Stimulated activated CD4-positive, alpha-beta T cell treated with anti-CD3 and anti-CD28 coated beads, Interleukin-4, amount 100 ng/mL, for 1 hour (primary cell): ENCODE measurements at regions not wholly inside any gene's neighbourhood (a gene's known extent, or its start where the extent isn't known, plus 50 kb on each side); places are given as distances from the start of the nearest gene placed in this dataset.

ENCODE experiments used
- DNase-seq: peaks from one replicate; pipeline ENCODE4 v3.0.0-alpha.2; 2020

DNA sequence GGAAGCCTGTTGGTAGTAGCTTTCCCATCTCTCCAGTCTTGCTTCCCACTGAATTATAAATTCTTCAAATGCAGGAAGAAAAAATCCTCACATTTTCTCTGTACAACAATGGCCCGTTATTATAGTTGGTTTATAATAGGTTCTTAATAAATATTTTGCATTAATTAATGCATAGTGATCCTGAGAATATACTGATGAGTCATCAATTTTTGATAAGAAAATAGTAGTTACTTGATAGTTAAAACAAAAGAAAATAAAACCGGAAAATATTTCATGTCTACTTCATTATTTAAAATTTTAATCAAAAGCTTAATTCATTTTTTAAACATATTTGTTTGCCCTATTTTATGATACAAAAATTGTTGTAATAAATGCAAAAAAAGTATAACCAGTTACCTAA, 762.6 kb downstream of the BRINP1 start:
- no peak for DNase-seq

DNA sequence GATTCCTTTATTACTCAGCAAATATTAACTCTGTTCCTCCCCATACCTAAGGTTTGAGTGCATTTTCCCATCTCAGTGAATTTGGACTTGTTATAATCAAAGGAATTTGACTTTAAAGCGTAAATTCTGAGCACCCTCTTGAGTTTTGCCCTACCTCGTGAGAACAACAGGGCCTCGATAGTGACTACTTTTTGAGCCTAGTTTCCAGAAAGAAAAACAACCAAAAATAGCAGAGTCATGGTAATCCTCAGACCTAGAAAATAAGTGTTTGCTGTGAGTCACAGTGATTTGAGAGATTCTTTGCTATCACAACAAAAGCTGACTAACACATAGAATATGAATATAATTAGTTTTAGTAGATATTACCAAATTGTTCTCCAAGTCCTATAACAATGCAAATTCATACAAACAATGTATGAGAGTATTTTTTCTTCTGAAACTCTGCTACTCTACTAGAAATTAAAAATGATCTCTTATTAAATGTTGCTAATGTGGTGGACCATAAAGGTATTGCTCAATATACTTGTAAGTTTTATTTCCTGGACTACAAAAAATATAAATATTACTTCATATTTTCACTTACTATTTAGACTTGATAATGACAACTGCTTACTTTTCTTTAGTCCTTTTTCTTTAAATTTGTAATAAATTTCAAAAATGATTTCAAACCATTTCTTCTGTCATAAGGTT, 759.7 kb downstream of the BRINP1 start:
- DNase-seq: no peak

DNA sequence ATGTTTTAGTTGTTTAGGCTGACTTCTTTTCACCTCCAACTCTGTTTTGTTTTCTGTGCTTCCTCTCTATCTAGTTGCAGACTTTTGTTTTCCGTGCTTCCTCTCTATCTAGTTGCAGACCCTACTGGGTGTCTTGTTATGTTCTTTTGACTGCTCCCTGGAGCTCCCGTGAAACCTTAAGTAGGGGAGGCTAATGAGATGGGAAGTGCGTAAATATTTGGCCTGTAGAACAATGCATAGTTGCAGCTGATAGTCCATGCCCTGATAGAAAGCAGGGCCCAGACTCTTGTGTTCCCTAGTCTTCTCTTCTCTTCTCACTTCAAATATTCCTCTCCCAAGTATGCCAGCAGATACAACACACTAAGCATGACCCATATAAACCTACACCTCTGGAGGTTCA, 757.0 kb downstream of the BRINP1 start:
- no peak for DNase-seq

DNA sequence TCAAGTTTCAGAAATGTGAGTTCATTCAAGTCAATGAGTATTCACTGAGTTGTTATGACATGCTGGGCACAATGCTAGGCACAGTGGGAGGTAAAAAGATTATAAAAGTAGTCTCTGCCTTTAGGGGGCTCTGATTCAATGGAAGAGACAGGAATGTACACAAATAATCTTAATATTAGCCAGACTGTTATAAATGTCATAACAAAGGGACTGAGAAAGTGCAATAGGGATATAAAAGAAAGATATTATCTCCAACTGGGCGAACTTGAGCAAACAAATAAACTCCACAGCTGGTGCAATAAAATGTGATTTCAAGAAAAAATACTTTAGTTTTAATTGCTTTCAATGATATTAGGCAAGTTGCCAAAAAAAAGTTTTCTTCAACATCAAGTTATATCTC, 755.2 kb downstream of the BRINP1 start:
- DNase-seq: no peak

DNA sequence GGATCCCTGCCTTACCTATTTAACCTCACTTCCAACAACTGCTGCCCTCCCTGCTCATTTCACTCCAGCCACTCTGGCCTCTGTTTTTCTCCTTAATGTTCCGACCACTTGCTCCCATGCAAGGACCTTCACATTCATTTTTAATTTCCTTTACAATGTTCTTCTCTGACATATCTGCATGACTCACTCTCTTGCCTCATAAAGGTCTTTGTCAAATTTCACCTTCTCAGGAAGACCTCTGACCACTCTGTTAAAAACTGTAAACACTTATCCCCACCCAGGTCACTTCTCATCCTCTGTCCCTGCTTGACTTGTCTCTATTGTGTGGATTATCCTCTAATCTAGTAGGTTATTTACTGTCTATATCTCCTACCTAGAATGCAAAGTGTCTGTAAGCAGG, 751.2 kb downstream of the BRINP1 start:
- DNase-seq: no peak

DNA sequence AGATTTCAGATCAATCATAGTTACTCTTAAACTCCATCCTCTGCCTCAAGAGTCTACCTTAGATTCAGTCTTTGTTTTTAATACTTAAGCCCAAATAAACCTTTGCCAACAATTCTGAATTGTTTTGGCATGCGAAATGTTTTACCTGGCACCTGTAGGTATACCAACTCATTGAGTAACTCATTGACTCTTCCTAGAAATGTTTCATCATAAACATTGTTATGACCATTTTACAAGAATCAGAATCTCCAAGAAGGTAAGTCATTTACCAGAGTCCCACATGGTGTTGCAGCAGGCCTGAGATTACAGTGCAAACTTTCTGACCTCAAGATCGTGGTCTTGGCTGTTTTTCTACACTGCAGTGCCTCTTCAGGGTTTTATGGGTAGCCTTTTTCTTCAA, 750.4 kb downstream of the BRINP1 start:
- DNase-seq: no peak

DNA sequence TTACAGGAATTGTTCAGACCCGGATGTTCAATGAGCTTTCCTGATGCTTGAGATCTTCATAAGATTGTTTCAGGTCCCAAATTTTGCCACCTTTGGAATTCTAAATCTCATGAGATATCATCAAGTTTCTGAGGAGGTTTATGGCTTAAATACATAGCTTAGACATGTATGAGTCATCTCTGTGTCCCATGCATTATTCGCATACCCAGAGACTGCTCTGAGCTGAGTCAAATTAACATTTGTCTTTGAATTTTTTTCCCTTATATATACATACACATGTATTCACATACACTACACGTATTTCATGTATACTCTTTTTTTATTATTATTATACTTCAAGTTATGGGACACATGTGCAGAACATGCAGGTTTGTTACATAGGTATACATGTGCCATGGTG, 744.6 kb downstream of the BRINP1 start:
- DNase-seq: no peak

DNA sequence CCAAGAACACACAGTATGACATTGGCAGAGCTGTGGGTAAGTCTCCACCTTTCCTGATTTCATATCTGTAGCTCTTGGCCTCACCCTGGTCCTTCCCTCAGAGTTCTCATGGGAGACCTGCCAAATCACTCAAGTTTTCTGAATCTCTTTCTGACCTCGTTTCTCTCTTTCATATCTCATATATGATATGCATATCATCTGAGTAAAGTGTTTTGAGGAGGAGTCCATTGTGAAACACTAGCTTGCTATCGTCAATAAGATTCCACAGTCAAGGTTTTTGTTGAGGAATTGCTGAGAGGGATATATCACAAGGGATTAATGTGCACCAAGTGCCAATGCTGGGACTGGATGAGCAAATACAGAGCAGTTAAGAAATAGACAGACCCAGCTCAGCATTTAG, 739.2 kb downstream of the BRINP1 start:
- DNase-seq: no peak

DNA sequence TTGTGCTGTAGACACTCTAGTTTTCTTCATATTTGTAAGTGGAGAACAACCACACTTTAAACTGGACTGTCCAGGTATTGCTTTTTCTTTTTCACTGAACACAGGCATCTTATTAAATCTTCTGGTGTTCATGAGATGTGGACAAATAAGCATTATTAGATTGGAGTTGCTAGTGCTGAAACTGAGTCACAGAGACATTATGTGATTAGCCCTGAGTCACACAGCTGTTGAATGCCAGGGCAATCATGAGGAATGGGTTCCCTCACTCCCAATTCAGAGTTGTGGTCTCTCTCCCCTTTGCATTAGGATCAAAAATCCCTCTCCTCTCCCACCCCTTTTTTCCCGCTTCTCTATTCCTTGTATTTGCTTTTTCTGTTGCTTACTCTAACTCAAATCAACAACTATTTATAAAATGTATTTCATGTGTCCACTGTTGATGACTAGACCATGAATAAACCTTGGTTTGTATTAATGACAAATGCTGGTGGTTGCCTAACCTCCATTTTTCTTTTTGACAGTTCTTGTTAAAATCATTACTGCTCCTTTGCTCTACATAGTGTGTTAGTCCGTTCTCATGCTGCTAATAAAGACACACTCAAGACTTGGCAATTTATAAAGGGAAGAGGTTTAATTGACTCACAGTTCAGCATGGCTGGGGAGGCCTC, 738.2 kb downstream of the BRINP1 start:
- no peak for DNase-seq

DNA sequence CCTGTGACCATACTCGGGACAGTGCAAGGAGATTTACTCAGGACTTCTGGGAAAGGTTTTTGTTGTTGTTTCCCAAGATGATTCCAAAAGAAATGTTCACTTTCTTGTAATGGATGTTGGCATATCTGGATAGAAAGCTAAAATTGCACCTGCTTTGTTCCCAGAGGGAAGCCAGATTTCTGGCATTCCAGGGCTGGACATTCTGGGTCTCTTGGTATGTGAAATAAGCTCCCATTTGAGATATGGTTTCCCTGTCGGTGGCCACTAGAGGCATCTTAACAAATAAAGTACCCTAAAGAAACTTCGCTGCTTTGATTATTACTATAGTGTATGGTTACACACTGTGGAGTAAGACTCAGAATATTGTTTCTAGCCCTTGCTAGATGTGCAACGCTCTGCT, 737.3 kb downstream of the BRINP1 start:
- no peak for DNase-seq

DNA sequence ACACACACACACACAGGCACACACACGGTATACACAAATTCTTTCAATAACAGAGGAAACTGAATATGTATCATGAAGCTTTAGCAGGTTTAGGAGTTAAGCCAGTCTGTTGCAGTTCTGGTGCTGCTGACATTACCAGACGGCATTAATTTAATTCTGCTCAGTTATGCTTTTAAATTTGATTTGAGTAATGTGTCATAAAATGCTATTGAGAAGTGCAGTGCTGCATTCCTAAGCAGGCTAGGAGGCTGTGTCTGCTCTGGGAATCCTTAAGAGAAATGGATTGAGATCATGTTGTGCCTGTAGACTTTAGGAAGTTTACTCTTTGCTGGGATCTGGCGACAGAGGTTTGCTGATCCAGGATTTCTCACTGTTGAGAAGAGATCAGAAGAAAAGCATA, 733.8 kb downstream of the BRINP1 start:
- no peak for DNase-seq

DNA sequence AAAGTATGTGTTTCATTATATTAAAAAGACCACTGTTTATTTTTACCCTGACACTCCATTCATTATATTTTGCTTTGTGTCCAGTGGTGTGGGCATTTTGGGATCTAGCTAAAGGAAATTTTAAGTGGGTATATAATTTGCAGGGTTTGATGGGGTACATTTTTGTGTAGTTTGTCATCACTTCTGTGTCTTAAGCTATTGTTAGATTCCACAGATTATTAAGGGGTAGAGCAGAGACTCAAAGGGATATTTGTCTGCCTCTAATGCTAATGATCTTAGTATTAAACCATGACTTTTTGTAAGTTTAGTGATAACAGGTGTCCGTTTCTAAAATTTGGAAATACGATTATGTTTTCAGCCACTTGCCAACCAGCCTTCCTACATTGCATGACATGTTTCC, 731.6 kb downstream of the BRINP1 start:
- no peak for DNase-seq

DNA sequence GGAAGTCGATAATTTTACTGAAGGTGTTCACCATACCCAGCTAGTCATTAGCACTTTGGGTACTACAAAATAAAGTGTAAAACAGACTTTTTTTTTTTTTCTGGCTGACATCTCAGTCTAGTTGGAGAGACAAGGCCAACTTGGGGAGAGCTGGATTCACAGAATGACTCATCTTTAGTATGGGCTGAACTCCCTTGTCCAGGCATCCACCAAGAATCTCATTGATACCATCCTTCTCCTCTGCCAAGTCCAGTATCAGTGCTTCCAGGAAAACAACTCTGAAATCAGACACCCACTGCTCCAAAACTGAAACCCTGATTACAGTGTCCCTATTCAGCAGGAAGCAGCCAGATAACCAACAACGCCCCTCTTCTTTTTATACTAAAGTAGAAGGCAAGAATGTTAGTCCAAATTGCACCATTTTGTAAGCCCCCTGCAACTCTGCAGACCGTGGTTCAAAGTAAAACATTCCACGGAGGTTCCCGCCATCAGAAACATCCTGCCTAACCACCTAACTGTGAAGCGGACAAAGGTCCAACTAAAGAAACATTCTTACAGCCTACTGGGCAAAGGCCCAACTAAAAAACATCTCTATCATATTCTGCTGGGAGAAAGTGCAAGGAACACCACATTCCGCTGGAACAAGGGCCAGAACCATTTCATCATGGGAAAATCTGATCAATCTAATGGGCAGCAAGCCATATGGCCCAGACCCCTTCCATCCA, 728.2 kb downstream of the BRINP1 start:
- DNase-seq: no peak

DNA sequence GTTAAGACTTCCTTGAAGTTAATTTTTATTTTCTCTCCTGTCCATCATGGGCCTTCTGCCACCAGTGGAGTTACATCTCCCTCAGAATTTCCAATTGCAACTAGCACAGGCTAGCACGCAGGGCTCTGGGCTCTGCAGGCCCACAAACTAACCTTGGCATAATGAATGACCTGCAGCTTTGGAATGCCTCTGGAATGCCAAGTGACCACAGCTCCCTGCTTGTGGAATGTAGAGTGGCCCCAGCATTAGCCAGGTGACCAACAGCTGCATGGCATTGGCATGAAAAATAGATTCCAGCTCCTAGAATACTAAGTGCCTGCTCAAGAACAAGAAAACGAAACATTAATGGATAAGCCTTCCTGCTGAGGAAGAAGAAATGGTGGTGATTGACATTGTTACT, 726.1 kb downstream of the BRINP1 start:
- no peak for DNase-seq

DNA sequence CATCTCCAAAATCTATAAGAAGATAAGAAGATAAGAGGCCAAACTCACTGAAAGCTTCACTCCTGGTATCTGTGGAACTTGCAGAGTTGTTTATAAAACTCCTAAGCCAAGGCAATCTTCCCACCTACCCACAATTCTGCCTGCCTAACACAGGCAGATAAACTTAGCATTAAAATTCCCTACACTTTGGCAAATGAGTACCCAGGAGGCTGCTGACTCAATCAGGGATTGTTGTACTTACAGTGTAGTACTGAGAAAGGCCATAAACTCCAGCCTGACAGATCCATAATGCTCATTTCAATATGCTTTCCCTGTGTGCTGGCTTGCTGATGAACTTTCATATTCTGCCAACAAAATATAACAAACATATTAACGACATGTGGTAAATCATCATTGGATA, 725.2 kb downstream of the BRINP1 start:
- no peak for DNase-seq

DNA sequence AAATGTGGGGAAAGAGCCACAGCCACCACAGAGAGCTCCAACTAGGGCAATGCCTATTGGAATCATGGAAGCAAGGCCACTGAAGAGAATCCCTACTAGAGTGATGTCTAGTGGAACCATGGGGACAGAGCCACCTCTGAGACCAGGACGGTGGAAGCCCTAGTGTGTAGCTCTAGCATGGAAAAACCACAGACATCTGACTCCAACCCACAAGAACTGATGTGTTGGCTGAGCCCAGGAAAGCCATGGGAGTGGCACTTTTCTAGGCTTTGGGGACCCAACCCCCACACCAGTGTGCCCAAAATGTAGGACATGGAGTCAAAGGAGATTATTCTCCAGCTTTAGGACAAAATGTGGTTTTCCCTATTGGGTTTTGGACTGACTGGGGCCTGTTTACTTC, 721.9 kb downstream of the BRINP1 start:
- no peak for DNase-seq

DNA sequence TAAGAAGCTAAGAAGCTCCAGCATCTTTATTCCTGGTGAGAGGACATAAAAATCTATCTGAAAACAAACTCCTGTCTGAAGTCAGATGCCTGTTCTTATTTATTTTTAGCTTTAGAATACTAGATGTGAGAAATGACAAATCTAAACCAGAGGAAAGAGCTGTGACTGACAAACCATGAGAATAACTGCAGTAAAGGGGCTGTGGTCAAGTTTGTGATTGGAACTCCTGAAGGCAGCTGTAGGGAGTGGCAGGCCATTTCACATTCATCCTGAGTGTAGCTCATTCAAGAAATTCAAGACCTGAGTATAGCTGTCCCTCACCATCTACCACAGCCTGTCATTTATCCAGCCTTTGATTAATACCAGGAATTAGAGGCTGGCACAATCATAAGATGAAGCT, 718.8 kb downstream of the BRINP1 start:
- no peak for DNase-seq

DNA sequence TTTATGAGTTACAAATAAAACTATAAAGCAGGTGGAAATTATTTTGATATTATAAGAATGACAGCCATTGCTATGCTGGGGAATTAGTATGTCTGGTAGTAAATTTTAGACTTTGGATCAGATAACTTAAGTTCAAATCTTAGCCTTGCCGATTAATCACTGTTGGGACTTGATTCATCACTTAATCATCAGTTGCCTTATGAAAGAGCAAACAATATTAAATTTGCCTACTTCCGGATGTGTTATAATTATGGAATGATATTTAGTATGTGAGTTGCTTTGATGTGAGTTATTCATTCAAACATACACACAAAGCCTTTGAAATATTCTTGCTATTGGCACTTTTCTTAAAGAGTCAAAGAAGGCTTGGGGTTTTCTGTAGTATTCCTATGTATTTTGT, 717.7 kb downstream of the BRINP1 start:
- no peak for DNase-seq

DNA sequence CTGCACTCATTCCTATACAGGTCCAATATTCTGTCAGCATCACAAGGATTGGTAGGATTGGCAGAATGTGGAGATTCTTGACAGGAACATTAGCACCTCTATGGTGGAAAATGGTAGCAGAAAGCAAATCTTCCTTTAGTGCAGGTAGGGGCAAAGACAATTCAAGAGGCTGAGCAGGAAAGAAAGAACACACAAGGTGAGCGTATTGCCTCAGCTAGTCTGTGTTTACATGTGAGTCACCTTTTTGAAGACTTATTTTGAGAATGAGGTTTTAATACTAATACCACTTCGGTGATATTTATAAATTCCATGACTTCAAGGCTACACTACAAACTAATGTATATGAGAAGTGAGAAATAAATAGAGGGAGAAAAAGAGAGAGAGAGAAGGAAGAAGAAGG, 717.0 kb downstream of the BRINP1 start:
- no peak for DNase-seq

DNA sequence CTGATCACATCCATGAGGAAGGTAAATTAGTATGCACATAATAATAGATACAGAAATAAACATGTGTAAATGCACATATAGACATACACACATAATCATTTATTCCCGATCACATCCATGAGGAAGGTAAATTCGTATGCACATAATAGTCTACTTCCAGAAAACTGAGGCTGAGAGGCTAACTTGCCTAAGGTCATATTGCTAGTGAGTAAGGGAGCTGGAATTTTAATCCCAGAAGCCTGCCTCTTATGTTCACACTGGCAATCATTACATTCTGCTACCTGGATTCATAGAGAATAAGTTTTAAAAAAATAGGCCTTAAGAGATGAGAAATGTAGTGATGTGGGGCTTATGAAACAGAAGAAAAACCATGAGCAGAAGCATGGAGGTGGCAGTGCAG, 716.3 kb downstream of the BRINP1 start:
- no peak for DNase-seq

DNA sequence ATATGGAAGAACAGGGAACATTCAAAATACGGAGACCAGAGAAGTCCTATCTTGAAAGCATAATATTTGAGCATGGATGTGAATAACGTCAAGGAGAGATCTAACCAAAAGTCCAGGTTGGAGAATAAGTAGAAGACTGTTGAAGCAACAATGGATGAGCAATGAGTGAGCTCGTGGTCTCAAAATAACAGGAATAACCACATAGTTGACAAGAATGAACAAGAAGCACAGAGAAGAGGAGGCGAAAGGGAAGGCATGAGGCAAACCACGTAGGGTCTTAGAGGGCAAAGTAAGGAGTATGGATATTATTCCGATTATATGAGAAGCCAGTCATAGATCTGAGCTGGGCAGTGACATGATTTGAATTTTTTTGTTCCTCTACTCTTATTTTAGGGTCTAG, 710.2 kb downstream of the BRINP1 start:
- no peak for DNase-seq

DNA sequence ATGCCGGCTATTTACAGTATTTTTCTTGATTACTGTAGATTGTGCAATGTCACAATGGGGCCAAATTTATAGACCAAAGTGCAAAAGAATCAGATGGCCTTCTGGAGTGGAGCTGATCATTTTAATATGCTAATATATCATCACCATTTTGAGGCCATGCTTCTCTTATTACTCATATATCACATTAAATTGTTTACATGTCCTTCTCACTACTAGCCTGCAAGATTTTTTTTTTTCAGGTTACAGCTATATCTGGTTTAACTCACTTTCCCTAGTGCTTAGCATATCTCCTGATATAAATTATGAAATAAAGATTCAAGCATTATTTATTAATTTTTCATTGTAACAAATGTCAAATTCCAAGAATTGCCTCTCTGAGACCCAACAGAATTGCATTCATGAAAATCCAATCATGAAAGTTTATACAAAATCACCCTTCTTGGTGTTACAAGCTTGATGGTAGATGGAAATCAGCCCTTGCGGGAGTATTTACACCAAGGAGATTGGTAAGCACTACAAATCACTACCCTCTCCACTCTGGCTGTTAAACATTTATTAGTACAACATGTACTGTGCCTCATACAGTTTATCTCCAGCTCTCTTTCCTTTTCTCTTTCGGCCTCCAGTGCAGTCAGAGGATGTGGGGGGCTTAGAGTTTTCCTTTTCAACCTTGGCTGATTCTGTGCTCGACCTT, 703.9 kb downstream of the BRINP1 start:
- DNase-seq: no peak

DNA sequence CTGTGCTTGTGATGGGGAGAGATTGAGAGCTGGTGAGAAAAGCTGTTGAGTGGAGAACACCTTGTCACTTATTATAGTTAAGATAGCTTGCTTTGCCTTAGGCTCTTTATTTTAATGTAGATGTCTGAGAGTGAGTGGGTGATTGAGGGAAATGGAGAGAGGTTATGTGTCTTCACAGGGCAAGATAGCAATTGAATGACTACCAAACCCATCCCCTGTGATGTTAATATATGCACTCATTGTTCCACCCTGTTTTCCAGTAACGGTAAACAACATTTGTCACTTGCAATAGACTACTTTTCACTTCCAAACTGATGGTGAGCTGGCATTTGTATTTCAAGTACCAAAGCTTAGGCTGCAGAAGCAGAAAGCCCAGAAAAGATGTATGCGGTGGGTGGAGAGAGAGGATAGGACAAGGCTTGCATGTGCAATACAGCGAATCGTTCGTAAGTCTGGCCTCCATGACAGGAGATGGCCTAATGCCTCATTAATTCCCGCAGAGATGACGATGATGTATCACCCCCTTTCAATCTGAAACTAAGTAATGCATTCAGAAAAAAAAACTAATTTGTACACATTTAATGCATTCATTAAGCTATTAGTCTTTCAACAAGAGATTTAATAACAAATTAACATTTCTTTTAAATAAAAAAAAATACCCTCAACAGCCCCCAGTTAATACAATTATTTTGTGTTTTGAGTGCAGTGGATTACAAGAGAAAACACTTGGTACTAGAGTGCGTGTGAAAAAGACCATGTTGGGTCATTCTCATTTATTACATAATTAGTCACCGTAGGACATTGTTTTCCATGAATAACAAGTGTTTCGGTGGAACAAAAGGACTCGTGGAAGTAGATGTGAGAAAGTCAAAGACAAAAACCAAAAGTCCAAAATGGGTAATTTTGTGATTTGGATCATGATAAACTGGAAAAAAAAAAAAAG, 699.0 kb downstream of the BRINP1 start:
- DNase-seq: no peak
